ENCODE measurements at regions not wholly inside any gene's neighbourhood (a gene's known extent, or its start where the extent isn't known, plus 50 kb on each side); places are given as distances from the start of the nearest gene placed in this dataset.
"Not testable (repeated sequence)": the region's sequence is repeated elsewhere in the genome, so short reads cannot be mapped to it uniquely, and the experiment has no call there.

DNA sequence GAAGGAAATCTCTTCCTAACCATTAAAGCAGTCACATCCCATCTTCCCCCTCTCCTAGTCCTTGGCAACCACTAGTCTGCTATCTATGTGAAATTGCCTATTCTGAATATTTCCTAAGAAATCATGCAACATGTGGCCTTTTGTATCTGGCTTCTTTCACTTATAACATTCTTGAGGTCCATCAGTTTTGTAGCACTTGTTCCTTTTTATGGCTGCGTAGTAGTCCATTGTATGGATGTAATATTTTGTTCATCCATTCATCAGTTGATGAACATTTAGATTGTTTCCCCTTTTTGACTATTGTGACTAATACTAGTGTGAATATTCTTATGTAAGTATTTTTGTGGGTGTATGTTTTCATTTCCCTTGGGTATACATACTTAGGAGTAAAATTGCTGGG, 878.7 kb upstream of the DEFB115 start:
- DNase-seq (ENCODE audit: low read depth in 3 of 3, low spot score in 2 of 3) = not testable (repeated sequence)

- not testable (repeated sequence) for DNase-seq (ENCODE audit: low read depth in 3 of 3, low spot score in 2 of 3)
Observed at GRCh38 chr20:30384841-30385240, 872.6 kb upstream of the DEFB115 start.

DNA sequence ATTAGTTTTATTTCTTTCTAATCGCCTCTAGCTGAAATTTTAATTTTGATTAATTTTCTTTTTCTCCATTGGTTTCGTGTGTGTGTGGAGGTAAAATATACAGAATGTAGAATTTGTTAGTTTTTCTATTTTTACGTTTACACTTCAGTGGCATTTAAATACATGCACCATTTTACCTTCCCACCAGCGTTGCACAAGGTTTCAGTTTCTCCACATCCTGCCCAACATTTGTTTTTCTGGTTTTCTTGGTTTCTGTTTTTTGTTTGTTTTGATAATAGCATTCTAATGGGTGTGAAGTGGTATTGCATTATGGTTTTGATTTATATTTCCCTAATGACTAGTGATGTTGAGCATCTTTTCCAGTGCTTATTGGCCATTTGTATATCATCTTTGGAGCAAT, 871.4 kb upstream of the DEFB115 start:
- DNase-seq (ENCODE audit: low read depth in 3 of 3, low spot score in 2 of 3) = not testable (repeated sequence)

DNA sequence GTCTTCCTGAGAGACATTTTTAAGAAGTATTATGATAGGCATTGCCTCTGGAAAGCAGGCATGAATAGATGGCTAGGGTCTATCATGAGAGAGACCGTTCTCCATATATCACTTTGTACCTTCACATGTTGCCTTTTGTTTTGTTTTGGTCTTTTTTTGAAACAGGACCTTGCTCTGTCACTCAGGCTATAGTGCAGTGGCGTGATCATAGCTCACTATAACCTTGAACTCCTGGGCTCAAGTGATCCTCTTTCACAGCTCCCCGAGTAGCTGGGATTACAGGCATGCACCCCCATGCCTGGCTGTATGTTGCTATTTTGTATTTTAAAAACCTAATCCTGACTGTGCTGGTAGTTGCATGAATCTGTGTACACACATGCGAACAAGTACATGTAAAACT, 869.6 kb upstream of the DEFB115 start:
- not testable (repeated sequence) for DNase-seq (ENCODE audit: low read depth in 3 of 3, low spot score in 2 of 3)

DNA sequence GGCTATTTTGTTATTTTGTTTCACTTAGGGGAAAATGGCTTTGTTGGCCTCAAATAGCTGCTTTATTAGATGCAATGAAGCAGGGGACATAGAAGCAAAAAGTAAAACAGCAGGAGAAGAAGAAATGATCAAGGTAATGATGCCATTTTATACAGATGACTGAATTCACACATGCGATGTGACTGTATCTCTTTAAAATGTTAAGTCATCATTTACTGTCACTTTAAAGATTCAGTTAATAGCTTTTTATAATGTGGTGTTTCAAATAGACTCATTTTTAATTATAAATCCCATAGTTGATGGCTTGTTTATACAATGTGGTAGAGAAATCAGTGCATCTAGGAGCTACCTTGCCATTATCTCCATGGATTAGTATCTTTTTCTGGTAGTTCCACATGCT, 863.9 kb upstream of the DEFB115 start:
- not testable (repeated sequence) for DNase-seq (ENCODE audit: low read depth in 3 of 3, low spot score in 2 of 3)

GRCh38 chr20:30397111-30397510, 860.4 kb upstream of the DEFB115 start:
- not testable (repeated sequence) for DNase-seq (ENCODE audit: low read depth in 3 of 3, low spot score in 2 of 3)

GRCh38 chr20:30405061-30405460, 852.4 kb upstream of the DEFB115 start:
- DNase-seq (ENCODE audit: low read depth in 3 of 3, low spot score in 2 of 3) = not testable (repeated sequence)

DNA sequence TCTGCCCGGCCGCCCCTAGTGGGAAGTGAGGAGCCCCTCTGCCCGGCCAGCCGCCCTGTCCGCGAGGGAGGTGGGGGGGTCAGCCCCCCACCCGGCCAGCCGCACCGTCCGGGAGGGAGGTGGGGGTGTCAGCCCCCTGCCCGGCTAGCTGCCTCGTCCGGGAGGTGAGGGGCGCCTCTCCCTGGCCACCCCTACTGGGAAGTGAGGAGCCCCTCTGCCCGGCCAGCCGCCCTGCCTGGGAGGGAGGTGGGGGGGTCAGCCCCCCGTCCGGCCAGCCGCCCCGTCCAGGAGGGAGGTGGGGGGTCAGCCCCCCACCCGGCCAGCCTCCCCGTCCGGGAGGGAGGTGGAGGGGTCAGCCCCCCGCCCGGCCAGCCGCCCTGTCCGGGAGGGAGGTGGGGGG, 851.9 kb upstream of the DEFB115 start:
- not testable (repeated sequence) for DNase-seq (ENCODE audit: low read depth in 3 of 3, low spot score in 2 of 3)

GRCh38 chr20:30406370-30406769, 851.1 kb upstream of the DEFB115 start:
- not testable (repeated sequence) for DNase-seq (ENCODE audit: low read depth in 3 of 3, low spot score in 2 of 3)

- DNase-seq (ENCODE audit: low read depth in 3 of 3, low spot score in 2 of 3) = no peak
Observed at GRCh38 chr20:30412972-30413371, 844.5 kb upstream of the DEFB115 start.

DNA sequence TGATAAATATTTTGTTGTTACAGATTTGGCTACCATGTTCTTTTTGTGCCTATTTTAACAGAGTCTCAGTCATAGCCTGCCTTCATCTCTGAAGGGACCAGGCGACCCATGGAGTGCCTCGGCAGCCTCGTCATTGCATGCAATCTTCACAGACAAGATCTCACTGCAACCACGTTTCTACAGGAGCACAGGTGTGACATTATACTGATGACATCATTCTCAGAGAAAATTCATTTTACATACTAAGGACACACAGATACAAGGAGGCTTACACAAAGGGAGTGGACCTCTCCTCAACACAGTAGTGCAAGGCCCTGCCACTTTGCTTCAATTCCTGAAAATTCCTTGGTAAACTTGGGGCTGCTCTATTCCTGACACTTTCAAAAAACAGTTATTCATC, 840.1 kb upstream of the DEFB115 start:
- not testable (repeated sequence) for DNase-seq (ENCODE audit: low read depth in 3 of 3, low spot score in 2 of 3)

DNA sequence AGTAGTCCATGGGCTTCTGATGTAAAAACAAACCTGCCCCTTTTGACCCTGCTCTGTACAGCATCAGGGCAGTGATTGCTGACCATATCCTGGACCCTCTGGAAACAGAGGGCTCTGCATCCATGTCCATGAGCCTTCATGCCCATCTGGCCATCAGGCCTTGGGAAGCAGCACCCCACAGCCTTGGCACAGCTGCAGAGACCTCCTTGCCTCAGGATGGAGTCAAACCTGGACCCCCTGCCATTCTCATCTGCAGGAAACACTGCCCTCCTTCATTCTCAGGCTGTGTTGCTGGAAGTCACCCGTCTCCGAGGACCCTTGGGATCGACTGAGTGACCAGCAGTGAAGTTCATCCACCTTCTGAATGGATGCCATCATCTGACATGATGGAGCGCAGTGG, 839.1 kb upstream of the DEFB115 start:
- not testable (repeated sequence) for DNase-seq (ENCODE audit: low read depth in 3 of 3, low spot score in 2 of 3)

DNA sequence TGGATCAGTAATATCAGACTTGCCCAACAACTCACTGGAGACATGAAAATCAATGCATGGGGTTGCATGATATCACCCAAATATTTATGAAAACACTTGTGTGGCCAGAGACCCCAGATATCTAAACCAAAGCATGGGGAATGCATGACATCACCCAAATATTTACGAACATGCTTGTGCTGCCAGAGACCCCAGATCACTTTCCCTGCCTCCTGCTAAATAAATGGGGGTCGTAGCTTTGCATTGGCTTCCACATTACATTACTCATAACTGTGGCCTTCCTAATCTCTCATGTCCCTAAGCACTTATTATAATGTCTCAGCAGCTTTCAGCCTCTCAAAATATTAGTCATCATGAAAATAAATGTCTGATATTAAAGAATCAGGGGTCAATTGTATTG, 838.0 kb upstream of the DEFB115 start:
- no peak for DNase-seq (ENCODE audit: low read depth in 3 of 3, low spot score in 2 of 3)

- peak in 1 of 3 donors; percentile 6 for DNase-seq (ENCODE audit: low read depth in 3 of 3, low spot score in 2 of 3)
Observed at GRCh38 chr20:30419871-30420420, 837.5 kb upstream of the DEFB115 start.
